Activated CD4-positive, alpha-beta T cell treated with anti-CD3 and anti-CD28 coated beads, Interleukin-2, amount 10 ng/mL, durations not matched to agents 24 days and 14 days (primary cell): ENCODE measurements at regions not wholly inside any gene's neighbourhood (a gene's known extent, or its start where the extent isn't known, plus 50 kb on each side); places are given as distances from the start of the nearest gene placed in this dataset.

Source experiments
- DNase-seq: peaks from one replicate; pipeline ENCODE4 v3.0.0; 2022
- H3K27ac Mint-ChIP-seq: one replicate; pipeline ENCODE4 v1.8.0; 2022; ENCODE audit warnings: mild to moderate bottlenecking, mixed read lengths
- H3K27me3 Mint-ChIP-seq: one replicate; pipeline ENCODE4 v1.8.0; 2022; ENCODE audit warnings: mixed read lengths
- H3K36me3 Mint-ChIP-seq: one replicate; pipeline ENCODE4 v1.8.0; 2022; ENCODE audit warnings: low read depth, mild to moderate bottlenecking, mixed read lengths
- H3K4me1 Mint-ChIP-seq: one replicate; pipeline ENCODE4 v1.8.0; 2021; ENCODE audit warnings: mixed read lengths
- H3K4me3 Mint-ChIP-seq: one replicate; pipeline ENCODE4 v1.8.0; 2022; ENCODE audit warnings: mild to moderate bottlenecking, moderate library complexity, mixed read lengths
- H3K9me3 Mint-ChIP-seq: one replicate; pipeline ENCODE4 v1.8.0; 2021; ENCODE audit warnings: mixed read lengths
- intact Hi-C: fragments of 100-400 bp; cut with micrococcal nuclease; formaldehyde crosslinking; loops from one replicate; pipeline ENCODE4 v1.15.1; 2023

- Mint-ChIP-seq H3K27me3 (no peaks in the 10 kb centered on the region), H3K36me3 (no peaks in the 10 kb centered on the region), H3K4me1 (no peaks in the 10 kb centered on the region), H3K9me3 (no peaks in the 10 kb centered on the region), H3K27ac (no peak overlapping the region), H3K4me3 (no peak overlapping the region)
- no peak for DNase-seq
- intact Hi-C loops = no loop called here
Measured at GRCh38 chr16:52090080-52090479, 456.9 kb downstream of the TOX3 start.

GRCh38 chr16:52089476-52089875 is 457.5 kb downstream of the TOX3 start:
- no peak overlapping the region for H3K4me3 Mint-ChIP-seq
- H3K4me1 Mint-ChIP-seq = no peaks in the 10 kb centered on the region
- intact Hi-C loops = no loop called here
- H3K9me3 Mint-ChIP-seq = no peaks in the 10 kb centered on the region
- no peaks in the 10 kb centered on the region for H3K36me3 Mint-ChIP-seq
- no peak overlapping the region for H3K27ac Mint-ChIP-seq
- no peaks in the 10 kb centered on the region for H3K27me3 Mint-ChIP-seq
- no peak for DNase-seq

GRCh38 chr16:52086901-52087300 is 460.0 kb downstream of the TOX3 start:
- Mint-ChIP-seq H3K4me1 (no peaks in the 10 kb centered on the region), H3K36me3 (no peaks in the 10 kb centered on the region), H3K9me3 (no peaks in the 10 kb centered on the region), H3K27ac (no peak overlapping the region), H3K27me3 (no peaks in the 10 kb centered on the region), H3K4me3 (no peak overlapping the region)
- DNase-seq = no peak
- intact Hi-C loops = no loop called here

- no peaks in the 10 kb centered on the region for H3K4me1 Mint-ChIP-seq
- no peak overlapping the region for H3K27ac Mint-ChIP-seq
- no peak for DNase-seq
- H3K4me3 Mint-ChIP-seq = no peak overlapping the region
- H3K36me3 Mint-ChIP-seq = no peaks in the 10 kb centered on the region
- intact Hi-C loops = no loop called here
- no peaks in the 10 kb centered on the region for H3K27me3 Mint-ChIP-seq
- no peaks in the 10 kb centered on the region for H3K9me3 Mint-ChIP-seq
Measured at GRCh38 chr16:52078716-52079655, 468.0 kb downstream of the TOX3 start.

GRCh38 chr16:52077607-52078006 is 469.3 kb downstream of the TOX3 start:
- Mint-ChIP-seq H3K36me3 (no peaks in the 10 kb centered on the region), H3K4me3 (no peak overlapping the region), H3K27ac (no peak overlapping the region), H3K9me3 (no peaks in the 10 kb centered on the region), H3K27me3 (no peaks in the 10 kb centered on the region), H3K4me1 (no peaks in the 10 kb centered on the region)
- intact Hi-C loops = no loop called here
- DNase-seq = no peak

GRCh38 chr16:52076801-52077201 is 470.1 kb downstream of the TOX3 start:
- no peak for DNase-seq
- Mint-ChIP-seq H3K9me3 (no peaks in the 10 kb centered on the region), H3K4me1 (no peaks in the 10 kb centered on the region), H3K4me3 (no peak overlapping the region), H3K36me3 (no peaks in the 10 kb centered on the region), H3K27ac (no peak overlapping the region), H3K27me3 (no peaks in the 10 kb centered on the region)
- intact Hi-C loops = no loop called here

GRCh38 chr16:52076332-52076731 is 470.6 kb downstream of the TOX3 start:
- Mint-ChIP-seq H3K4me1 (no peaks in the 10 kb centered on the region), H3K27ac (no peak overlapping the region), H3K27me3 (no peaks in the 10 kb centered on the region), H3K36me3 (no peaks in the 10 kb centered on the region), H3K9me3 (no peaks in the 10 kb centered on the region), H3K4me3 (no peak overlapping the region)
- DNase-seq = no peak
- intact Hi-C loops = no loop called here

- intact Hi-C loops = no loop called here
- no peaks in the 10 kb centered on the region for H3K27me3 Mint-ChIP-seq
- H3K4me3 Mint-ChIP-seq = no peak overlapping the region
- H3K9me3 Mint-ChIP-seq = no peaks in the 10 kb centered on the region
- no peaks in the 10 kb centered on the region for H3K4me1 Mint-ChIP-seq
- no peak overlapping the region for H3K27ac Mint-ChIP-seq
- no peak for DNase-seq
- no peaks in the 10 kb centered on the region for H3K36me3 Mint-ChIP-seq
Measured at GRCh38 chr16:52074133-52074532, 472.8 kb downstream of the TOX3 start.

- Mint-ChIP-seq H3K36me3 (no peaks in the 10 kb centered on the region), H3K4me1 (no peaks in the 10 kb centered on the region), H3K9me3 (no peaks in the 10 kb centered on the region), H3K27me3 (no peaks in the 10 kb centered on the region), H3K4me3 (no peak overlapping the region), H3K27ac (no peak overlapping the region)
- intact Hi-C loops = no loop called here
- peak; percentile 2 for DNase-seq
Measured at GRCh38 chr16:52073024-52073423, 473.9 kb downstream of the TOX3 start.

GRCh38 chr16:52071101-52071500 is 475.8 kb downstream of the TOX3 start:
- H3K27me3 Mint-ChIP-seq = no peaks in the 10 kb centered on the region
- DNase-seq = peak; percentile 15
- no peak overlapping the region for H3K27ac Mint-ChIP-seq
- no peaks in the 10 kb centered on the region for H3K36me3 Mint-ChIP-seq
- no peaks in the 10 kb centered on the region for H3K4me1 Mint-ChIP-seq
- no peak overlapping the region for H3K4me3 Mint-ChIP-seq
- intact Hi-C loops = no loop called here
- no peaks in the 10 kb centered on the region for H3K9me3 Mint-ChIP-seq

GRCh38 chr16:52070341-52071057 is 476.4 kb downstream of the TOX3 start:
- Mint-ChIP-seq H3K9me3 (no peaks in the 10 kb centered on the region), H3K4me1 (no peaks in the 10 kb centered on the region), H3K27me3 (no peaks in the 10 kb centered on the region), H3K4me3 (no peak overlapping the region), H3K36me3 (no peaks in the 10 kb centered on the region), H3K27ac (no peak overlapping the region)
- DNase-seq = peak; percentile 12
- intact Hi-C loops = no loop called here

- DNase-seq = no peak
- Mint-ChIP-seq H3K36me3 (no peaks in the 10 kb centered on the region), H3K9me3 (no peaks in the 10 kb centered on the region), H3K4me3 (no peak overlapping the region), H3K4me1 (no peaks in the 10 kb centered on the region), H3K27me3 (no peaks in the 10 kb centered on the region), H3K27ac (no peak overlapping the region)
- intact Hi-C loops = no loop called here
Measured at GRCh38 chr16:52069866-52070265, 477.1 kb downstream of the TOX3 start.

- Mint-ChIP-seq H3K27ac (no peak overlapping the region), H3K4me3 (no peak overlapping the region), H3K4me1 (no peaks in the 10 kb centered on the region), H3K9me3 (no peaks in the 10 kb centered on the region), H3K36me3 (no peaks in the 10 kb centered on the region), H3K27me3 (no peaks in the 10 kb centered on the region)
- intact Hi-C loops = no loop called here
- no peak for DNase-seq
Measured at GRCh38 chr16:52068447-52069074, 478.4 kb downstream of the TOX3 start.

GRCh38 chr16:52066962-52067361 is 480.0 kb downstream of the TOX3 start:
- Mint-ChIP-seq H3K27ac (no peak overlapping the region), H3K4me3 (no peak overlapping the region), H3K4me1 (no peaks in the 10 kb centered on the region), H3K9me3 (no peaks in the 10 kb centered on the region), H3K27me3 (no peaks in the 10 kb centered on the region), H3K36me3 (no peaks in the 10 kb centered on the region)
- intact Hi-C loops = no loop called here
- DNase-seq = no peak
